GM20000 (cell line): ENCODE measurements at regions not wholly inside any gene's neighbourhood (a gene's known extent, or its start where the extent isn't known, plus 50 kb on each side); places are given as distances from the start of the nearest gene placed in this dataset.
"Not testable (repeated sequence)": the region's sequence is repeated elsewhere in the genome, so short reads cannot be mapped to it uniquely, and the experiment has no call there.

Experiments
- DNase-seq: peaks from one replicate; pipeline ENCODE4 v3.0.0; 2012; ENCODE audit warnings: low spot score
- TF ChIP-seq, protein P1 (sequence below): IDR thresholded peaks from 2 replicates; pipeline ENCODE4 v1.5.1; 2012; ENCODE audit warnings: mild to moderate bottlenecking, control low read depth; ENCODE audit errors: extremely low read depth, missing control alignments

GRCh38 chr4:169334335-169334734 lies 63.6 kb upstream of the SH3RF1 start:
- no peak for DNase-seq
- TF ChIP-seq, protein P1, sequence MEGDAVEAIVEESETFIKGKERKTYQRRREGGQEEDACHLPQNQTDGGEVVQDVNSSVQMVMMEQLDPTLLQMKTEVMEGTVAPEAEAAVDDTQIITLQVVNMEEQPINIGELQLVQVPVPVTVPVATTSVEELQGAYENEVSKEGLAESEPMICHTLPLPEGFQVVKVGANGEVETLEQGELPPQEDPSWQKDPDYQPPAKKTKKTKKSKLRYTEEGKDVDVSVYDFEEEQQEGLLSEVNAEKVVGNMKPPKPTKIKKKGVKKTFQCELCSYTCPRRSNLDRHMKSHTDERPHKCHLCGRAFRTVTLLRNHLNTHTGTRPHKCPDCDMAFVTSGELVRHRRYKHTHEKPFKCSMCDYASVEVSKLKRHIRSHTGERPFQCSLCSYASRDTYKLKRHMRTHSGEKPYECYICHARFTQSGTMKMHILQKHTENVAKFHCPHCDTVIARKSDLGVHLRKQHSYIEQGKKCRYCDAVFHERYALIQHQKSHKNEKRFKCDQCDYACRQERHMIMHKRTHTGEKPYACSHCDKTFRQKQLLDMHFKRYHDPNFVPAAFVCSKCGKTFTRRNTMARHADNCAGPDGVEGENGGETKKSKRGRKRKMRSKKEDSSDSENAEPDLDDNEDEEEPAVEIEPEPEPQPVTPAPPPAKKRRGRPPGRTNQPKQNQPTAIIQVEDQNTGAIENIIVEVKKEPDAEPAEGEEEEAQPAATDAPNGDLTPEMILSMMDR: no peak

DNA sequence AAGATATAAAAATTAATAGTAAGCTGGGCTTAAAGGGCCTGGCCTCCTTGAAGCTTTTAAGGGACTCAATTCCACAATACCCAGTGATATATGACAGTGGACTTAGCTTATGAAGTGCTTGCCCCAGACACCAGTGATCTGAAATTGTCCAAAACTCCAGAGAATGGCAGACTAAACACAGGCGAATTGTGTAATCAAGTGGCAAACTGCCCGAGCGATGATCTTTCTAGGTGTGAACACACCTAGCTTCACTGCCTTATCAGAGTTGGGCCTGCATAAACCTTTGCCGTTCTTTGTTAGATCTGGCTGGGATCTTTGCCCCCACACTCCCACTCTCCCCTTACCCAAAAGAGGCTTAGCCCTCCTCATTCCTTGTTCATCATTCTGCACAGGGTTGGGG lies 62.5 kb upstream of the SH3RF1 start:
- TF ChIP-seq, protein P1: no peak
- DNase-seq: no peak

- TF ChIP-seq, protein P1: no peak
- DNase-seq: no peak
Observed at GRCh38 chr4:169332583-169332982, 61.8 kb upstream of the SH3RF1 start.

DNA sequence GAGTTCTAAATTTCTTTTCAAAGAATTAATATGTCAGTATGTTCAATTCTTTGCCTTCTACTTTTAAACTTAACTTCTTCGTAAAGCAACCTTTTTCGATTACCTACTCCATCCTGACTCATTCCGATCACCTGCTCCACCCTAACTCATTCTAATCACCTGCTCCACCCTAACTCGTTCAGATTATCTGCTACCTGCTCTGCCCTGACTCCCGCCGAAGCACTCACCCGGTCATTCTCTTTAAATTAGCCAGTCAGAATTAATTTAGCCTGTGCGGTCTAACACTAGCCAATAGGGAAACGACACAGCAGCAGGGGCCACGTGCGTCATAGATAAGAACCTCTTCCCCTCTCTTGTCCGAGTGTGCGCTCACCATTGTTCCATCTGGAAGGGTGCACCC lies 60.1 kb upstream of the SH3RF1 start:
- no peak for DNase-seq
- TF ChIP-seq, protein P1: no peak

GRCh38 chr4:169330095-169330494 lies 59.3 kb upstream of the SH3RF1 start:
- TF ChIP-seq, protein P1: no peak
- DNase-seq: no peak

GRCh38 chr4:169327951-169328350 lies 57.2 kb upstream of the SH3RF1 start:
- no peak for DNase-seq

DNA sequence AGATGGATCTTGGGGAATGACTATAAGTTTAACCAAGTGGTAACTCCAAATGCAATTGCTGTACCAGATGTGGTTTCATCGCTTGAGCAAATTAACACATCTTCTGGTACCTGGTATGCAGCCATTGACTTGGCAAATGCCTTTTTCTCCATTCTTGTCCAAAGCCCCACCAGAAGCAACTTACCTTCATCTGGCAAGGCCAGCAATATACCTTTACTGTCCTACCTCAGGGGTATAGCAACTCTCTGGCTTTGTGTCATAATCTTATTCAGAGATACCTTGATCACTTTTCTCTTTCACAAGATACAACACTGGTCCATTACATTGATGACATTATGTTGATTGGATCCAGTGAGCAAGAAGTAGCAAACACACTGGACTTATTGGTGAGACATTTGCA lies 53.2 kb upstream of the SH3RF1 start:
- DNase-seq: not testable (repeated sequence)

More at GRCh38 chr4:169327951-169328350, 57.2 kb upstream of the SH3RF1 start:
- TF ChIP-seq, protein P1: no peak

GRCh38 chr4:169322833-169323232 lies 52.1 kb upstream of the SH3RF1 start:
- DNase-seq: not testable (repeated sequence)
